ENCODE measurements at regions not wholly inside any gene's neighbourhood (a gene's known extent, or its start where the extent isn't known, plus 50 kb on each side); places are given as distances from the start of the nearest gene placed in this dataset.

GRCh38 chr14:39939023-39939422, 506.8 kb upstream of the FBXO33 start:
- no peak for DNase-seq

- DNase-seq = no peak
Observed at GRCh38 chr14:39912192-39913100, 480.2 kb upstream of the FBXO33 start.

GRCh38 chr14:39897657-39898056, 465.4 kb upstream of the FBXO33 start:
- DNase-seq = no peak

- no peak for DNase-seq
Observed at GRCh38 chr14:39890026-39890425, 457.8 kb upstream of the FBXO33 start.

- no peak for DNase-seq
Observed at GRCh38 chr14:39884091-39884490, 451.9 kb upstream of the FBXO33 start.

GRCh38 chr14:39880965-39881364, 448.7 kb upstream of the FBXO33 start:
- no peak for DNase-seq

- no peak for DNase-seq
Observed at GRCh38 chr14:39880106-39880695, 448.0 kb upstream of the FBXO33 start.

GRCh38 chr14:39877577-39878190, 445.5 kb upstream of the FBXO33 start:
- DNase-seq = no peak

GRCh38 chr14:39876916-39877315, 444.7 kb upstream of the FBXO33 start:
- no peak for DNase-seq

GRCh38 chr14:39875028-39875427, 442.8 kb upstream of the FBXO33 start:
- DNase-seq = no peak

- DNase-seq = no peak
Observed at GRCh38 chr14:39873791-39874190, 441.6 kb upstream of the FBXO33 start.

- DNase-seq = no peak
Observed at GRCh38 chr14:39868949-39869348, 436.7 kb upstream of the FBXO33 start.

- DNase-seq = no peak
Observed at GRCh38 chr14:39868251-39868650, 436.0 kb upstream of the FBXO33 start.

GRCh38 chr14:39863441-39863840, 431.2 kb upstream of the FBXO33 start:
- no peak for DNase-seq

GRCh38 chr14:39861696-39862095, 429.5 kb upstream of the FBXO33 start:
- DNase-seq = no peak

- DNase-seq = no peak
Observed at GRCh38 chr14:39861229-39861600, 429.0 kb upstream of the FBXO33 start.

GRCh38 chr14:39860596-39861228, 428.5 kb upstream of the FBXO33 start:
- DNase-seq = no peak

GRCh38 chr14:39859314-39859713, 427.1 kb upstream of the FBXO33 start:
- DNase-seq = no peak

- no peak for DNase-seq
Observed at GRCh38 chr14:39857376-39858055, 425.3 kb upstream of the FBXO33 start.

GRCh38 chr14:39853441-39853840, 421.2 kb upstream of the FBXO33 start:
- no peak for DNase-seq

GRCh38 chr14:39851202-39851601, 419.0 kb upstream of the FBXO33 start:
- no peak for DNase-seq

- no peak for DNase-seq
Observed at GRCh38 chr14:39847852-39848251, 415.6 kb upstream of the FBXO33 start.

- DNase-seq = no peak
Observed at GRCh38 chr14:39847194-39847593, 415.0 kb upstream of the FBXO33 start.

Data from HCEC 1CT (cell line).